Brain microvascular endothelial cell (primary cell): ENCODE measurements at regions not wholly inside any gene's neighbourhood (a gene's known extent, or its start where the extent isn't known, plus 50 kb on each side); places are given as distances from the start of the nearest gene placed in this dataset.

Source experiments
- DNase-seq: peaks from one replicate; pipeline ENCODE4 v3.0.0-alpha.2; 2020
- H3K27ac ChIP-seq: fragments of 250-450 bp; sonication (Bioruptor Pico); 2 replicates; pipeline ENCODE4 v1.5.1; 2020; ENCODE audit warnings: mild to moderate bottlenecking, moderate library complexity
- H3K27me3 ChIP-seq: fragments of 250-450 bp; sonication (Bioruptor Pico); replicated peaks from 2 replicates; pipeline ENCODE4 v1.5.1; 2020; ENCODE audit warnings: mild to moderate bottlenecking
- H3K36me3 ChIP-seq: fragments of 250-450 bp; sonication (Bioruptor Pico); replicated peaks from 2 replicates; pipeline ENCODE4 v1.5.1; 2020; ENCODE audit warnings: mild to moderate bottlenecking
- H3K4me3 ChIP-seq: 2 replicates; pipeline ENCODE4 v1.5.1; 2011; ENCODE audit warnings: low read depth, mild to moderate bottlenecking, control low read depth, low read length, moderate library complexity
- in situ Hi-C: cut with HindIII; loops from 2 replicates; pipeline ENCODE4 v1.10.0; 2017; ENCODE audit warnings: low sequenced_read_pairs, low pct_ligation_motif_present
- TF ChIP-seq, protein P1 (sequence below): IDR thresholded peaks from 2 replicates; pipeline ENCODE4 v1.5.1; 2011; ENCODE audit warnings: low read depth, mild to moderate bottlenecking, moderate library complexity, low read length, control low read depth, inconsistent platforms; ENCODE audit errors: missing control alignments

DNA sequence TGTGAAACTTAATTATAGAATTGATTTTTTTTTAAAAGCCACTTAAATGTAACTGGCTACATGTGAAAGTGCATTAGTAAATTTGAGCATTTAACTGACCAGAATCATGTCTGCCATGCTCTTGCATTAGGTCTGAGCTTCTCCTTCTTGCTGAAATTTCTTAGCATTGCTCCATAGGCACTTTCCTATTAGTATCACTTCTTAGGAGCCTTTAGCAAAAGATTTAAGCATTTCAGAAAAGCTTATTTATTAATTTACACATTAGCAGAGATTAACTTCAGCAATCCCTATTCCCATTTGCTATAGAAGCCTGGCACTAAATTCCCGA lies 211.0 kb downstream of the SNX18 start:
- Histone ChIP-seq H3K36me3 (no peaks in the 10 kb centered on the region), H3K27me3 (no peaks in the 10 kb centered on the region), H3K27ac (no peak overlapping the region), H3K4me3 (no peak overlapping the region)
- TF ChIP-seq, protein P1, sequence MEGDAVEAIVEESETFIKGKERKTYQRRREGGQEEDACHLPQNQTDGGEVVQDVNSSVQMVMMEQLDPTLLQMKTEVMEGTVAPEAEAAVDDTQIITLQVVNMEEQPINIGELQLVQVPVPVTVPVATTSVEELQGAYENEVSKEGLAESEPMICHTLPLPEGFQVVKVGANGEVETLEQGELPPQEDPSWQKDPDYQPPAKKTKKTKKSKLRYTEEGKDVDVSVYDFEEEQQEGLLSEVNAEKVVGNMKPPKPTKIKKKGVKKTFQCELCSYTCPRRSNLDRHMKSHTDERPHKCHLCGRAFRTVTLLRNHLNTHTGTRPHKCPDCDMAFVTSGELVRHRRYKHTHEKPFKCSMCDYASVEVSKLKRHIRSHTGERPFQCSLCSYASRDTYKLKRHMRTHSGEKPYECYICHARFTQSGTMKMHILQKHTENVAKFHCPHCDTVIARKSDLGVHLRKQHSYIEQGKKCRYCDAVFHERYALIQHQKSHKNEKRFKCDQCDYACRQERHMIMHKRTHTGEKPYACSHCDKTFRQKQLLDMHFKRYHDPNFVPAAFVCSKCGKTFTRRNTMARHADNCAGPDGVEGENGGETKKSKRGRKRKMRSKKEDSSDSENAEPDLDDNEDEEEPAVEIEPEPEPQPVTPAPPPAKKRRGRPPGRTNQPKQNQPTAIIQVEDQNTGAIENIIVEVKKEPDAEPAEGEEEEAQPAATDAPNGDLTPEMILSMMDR, result no peak
- in situ Hi-C loops, result no loop called here
- no peak for DNase-seq

DNA sequence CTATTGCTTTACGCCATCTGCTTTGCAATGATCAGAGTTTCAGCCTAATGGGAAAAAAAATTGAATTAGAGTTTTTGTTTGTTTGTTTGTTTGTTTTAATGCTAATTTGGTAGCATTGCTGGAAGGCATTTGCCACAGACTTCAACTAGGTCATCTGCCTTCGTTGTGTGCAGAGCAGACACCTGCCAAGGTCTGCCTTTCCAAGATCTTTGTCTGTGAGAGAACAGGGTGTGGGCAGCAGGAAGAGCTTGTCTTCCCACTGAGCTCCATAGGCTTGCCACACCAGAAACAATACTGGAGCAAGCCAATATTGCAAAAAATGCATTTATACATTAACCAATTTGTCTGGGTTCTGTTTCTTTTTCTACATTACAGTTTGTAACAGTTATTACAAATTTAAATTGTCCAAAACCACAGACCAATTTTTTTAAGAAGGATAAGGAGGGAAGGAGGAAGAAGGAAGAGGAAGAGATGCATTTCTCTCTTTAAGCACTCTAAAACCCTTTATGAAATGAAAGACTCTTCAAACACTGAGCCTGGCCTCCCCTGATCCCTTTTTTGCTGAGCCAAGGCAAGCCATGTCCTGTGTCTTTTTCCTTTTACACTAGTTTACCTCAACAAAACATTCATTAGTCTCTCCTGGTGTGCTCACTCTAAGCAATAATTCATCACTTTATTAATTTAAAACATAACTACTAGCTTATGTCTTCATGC lies 210.5 kb downstream of the SNX18 start:
- no peak for DNase-seq
- in situ Hi-C loops, result no loop called here
- Histone ChIP-seq H3K27me3 (no peaks in the 10 kb centered on the region), H3K36me3 (no peaks in the 10 kb centered on the region), H3K27ac (no peak overlapping the region), H3K4me3 (no peak overlapping the region)
- TF ChIP-seq, protein P1, result no peak

DNA sequence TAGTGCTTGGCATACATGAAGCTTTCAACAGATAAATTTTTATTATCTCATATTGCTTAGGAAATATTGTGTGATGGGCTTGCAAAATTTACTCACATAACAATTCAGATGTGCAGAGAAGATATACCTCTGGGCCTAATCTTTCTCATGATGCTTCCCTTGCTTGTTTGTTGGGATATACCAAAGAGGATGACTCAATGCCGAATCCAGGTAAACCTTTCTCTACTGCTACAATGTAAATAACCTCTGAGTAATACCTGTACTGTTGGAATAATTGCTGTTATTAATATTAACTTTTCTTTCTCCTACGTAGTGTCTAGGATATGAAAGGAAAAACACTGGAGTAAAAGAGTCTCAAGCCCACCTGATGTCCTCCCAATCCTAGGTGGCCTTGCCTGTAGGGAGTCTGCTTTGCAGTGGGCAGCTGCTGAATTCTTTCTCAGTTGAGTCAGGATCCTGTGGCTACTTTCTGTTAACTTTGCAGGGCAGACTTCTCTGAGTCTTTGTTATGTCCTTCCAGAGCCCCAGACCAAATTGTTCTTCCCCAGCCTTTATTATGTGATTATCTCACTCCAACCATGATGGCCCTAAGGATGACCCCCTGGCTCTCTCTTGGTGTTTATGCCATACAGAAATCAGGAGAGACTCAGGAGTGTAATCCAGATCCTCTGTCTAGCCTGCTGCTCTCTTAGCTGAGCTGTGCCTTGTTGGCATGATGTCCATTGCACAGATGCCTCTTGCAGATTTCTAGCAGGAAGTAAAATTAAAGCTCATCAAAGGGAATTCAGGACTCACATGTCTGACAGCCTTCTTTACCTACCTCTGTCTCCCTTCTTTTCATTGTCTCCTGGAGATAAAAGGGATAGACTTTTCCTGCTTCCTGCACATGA lies 208.1 kb downstream of the SNX18 start:
- in situ Hi-C loops, result no loop called here
- no peaks in the 10 kb centered on the region for H3K27me3 ChIP-seq
- TF ChIP-seq, protein P1, result no peak
- no peak overlapping the region for H3K4me3 ChIP-seq
- H3K27ac ChIP-seq, result no peak overlapping the region
- no peaks in the 10 kb centered on the region for H3K36me3 ChIP-seq
- DNase-seq, result peak; percentile 34

DNA sequence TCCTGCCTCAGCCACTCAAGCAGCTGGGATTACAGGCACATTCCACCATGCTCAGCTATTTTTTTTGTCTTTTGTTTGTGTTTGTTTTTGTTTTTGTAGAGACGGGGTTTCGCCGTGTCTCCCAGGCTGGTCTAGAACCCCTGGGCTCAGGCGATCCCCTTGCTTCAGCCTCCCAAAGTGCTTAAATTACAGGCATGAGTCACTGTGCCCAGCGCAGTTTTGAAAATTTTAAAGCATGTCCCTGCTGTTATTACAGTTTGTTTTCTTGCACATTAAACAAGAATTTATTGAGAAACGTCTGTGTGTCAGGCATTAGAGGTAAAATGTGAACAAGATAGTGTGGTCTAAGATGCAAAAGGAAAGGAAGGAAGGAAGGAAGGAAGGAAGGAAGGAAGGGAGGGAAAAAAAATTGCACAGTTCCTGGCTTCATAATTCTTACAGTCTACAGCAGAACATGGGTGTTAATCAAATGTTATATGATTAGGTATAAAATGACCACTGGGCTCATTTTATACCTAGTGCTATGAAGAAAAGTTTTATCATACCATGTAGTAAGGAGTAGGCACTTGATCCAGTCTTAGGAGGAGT lies 205.4 kb downstream of the SNX18 start:
- H3K27me3 ChIP-seq, result no peaks in the 10 kb centered on the region
- no peak overlapping the region for H3K4me3 ChIP-seq
- TF ChIP-seq, protein P1, result no peak
- H3K27ac ChIP-seq, result no peak overlapping the region
- peak; percentile 51 for DNase-seq
- in situ Hi-C loops, result no loop called here
- no peaks in the 10 kb centered on the region for H3K36me3 ChIP-seq

DNA sequence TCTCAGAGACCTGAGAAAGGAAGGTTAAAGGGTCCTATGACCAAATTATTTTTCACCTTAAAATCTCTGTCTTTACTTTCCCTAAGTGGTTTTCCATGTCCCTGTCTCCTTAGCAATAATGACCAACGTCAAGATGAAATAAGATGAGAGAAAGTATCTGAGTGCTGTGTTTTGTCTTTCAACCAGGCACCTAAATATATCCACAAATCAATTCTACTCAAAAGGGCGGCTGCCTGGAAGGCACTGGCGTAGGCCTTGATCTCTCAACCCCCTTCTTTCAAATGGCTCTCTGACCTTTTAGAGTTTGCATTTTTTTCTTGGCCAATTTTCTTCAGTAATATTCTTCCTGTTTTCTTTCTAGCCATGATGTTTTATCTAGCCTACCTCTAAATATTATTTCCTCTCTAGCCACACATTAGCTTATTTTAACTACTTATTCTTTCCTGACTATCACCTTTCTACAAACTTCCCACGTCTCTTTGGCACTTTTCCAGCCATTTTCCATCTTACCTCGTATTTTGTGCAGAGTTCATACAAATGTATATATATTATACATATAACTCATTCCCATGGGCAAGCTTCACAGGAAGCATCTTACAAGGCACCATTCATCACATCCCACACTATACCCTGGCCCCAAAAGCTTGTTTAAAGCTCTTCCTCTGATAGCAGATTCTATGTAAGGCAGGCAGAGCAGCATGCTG lies 204.5 kb downstream of the SNX18 start:
- Histone ChIP-seq H3K4me3 (no peak overlapping the region), H3K27me3 (no peaks in the 10 kb centered on the region), H3K27ac (no peak overlapping the region), H3K36me3 (no peaks in the 10 kb centered on the region)
- DNase-seq, result no peak
- in situ Hi-C loops, result no loop called here
- TF ChIP-seq, protein P1, result no peak
